GM12878 (cell line): ENCODE measurements at regions not wholly inside any gene's neighbourhood (a gene's known extent, or its start where the extent isn't known, plus 50 kb on each side); places are given as distances from the start of the nearest gene placed in this dataset.

Source experiments
- ATAC-seq: fragments of 200-7000 bp; cut with Tn5 transposase; 3 replicates; pipeline ENCODE4 v1.9.1; 2020; ENCODE audit warnings: mild to moderate bottlenecking, moderate library complexity
- BruUV-seq: library from RNA; stranded (reverse); fragments of 400-500 nt; replicated peaks from 2 replicates; lab custom pipeline; 2021; lab: Mats Ljungman, UMichigan
- CTCF ChIA-PET: fragments of 300-600 bp; sonication (Branson Sonifier 250); formaldehyde crosslinking; extraction: SDS; loops from one replicate; lab custom pipeline; 2021; ENCODE audit warnings: inconsistent platforms; lab: Yijun Ruan, JAX
- POLR2A ChIA-PET: fragments of 350-600 bp; formaldehyde crosslinking; extraction: SDS; loops from one replicate; lab custom pipeline; 2021; ENCODE audit warnings: inconsistent platforms; lab: Charles Lee
- RAD21 ChIA-PET: fragments of 300-600 bp; sonication (Branson Sonifier 250); formaldehyde crosslinking; loops from one replicate; lab custom pipeline; 2023; ENCODE audit warnings: antibody characterized with exemption; ENCODE audit not compliant: unreplicated experiment; lab: Charles Lee
- SMC1A ChIA-PET: fragments of 300-600 bp; sonication (Branson Sonifier 250); formaldehyde crosslinking; loops from one replicate; lab custom pipeline; 2023; ENCODE audit not compliant: unreplicated experiment, uncharacterized antibody; lab: Charles Lee
- DNase-seq: peaks from one replicate; pipeline ENCODE4 v3.0.0-alpha.2; 2011; ENCODE audit warnings: low read depth, low spot score
- FAIRE-seq: peaks from 3 replicates; lab custom pipeline; 2011; peaks lifted over from hg19 to GRCh38; lab: Jason Lieb, UNC
- H2AFZ ChIP-seq: 2 replicates; pipeline ENCODE4 v1.6.0; 2011; ENCODE audit warnings: low read depth, low read length, control low read depth; ENCODE audit not compliant: control insufficient read depth
- H3K27ac ChIP-seq: 2 replicates; pipeline ENCODE4 v1.5.1; 2011; ENCODE audit warnings: control low read depth; ENCODE audit not compliant: control insufficient read depth, insufficient read depth
- H3K27me3 ChIP-seq, 2 experiments: replicated peaks in 1 of 2; 2 replicates each; pipeline versions ENCODE4 v1.6.0 to v1.6.1; 2011; ENCODE audit warnings: low read length in 1 of 2; ENCODE audit not compliant: control insufficient read depth in 2 of 2, insufficient read depth in 2 of 2
- H3K36me3 ChIP-seq, 2 experiments: 2 replicates each; pipeline ENCODE4 v1.5.1; 2011; ENCODE audit warnings: low read length in 1 of 2; ENCODE audit not compliant: control insufficient read depth in 2 of 2, insufficient read depth in 2 of 2
- H3K4me1 ChIP-seq: 2 replicates; pipeline ENCODE4 v1.6.1; 2011; ENCODE audit warnings: mild to moderate bottlenecking, low read length, moderate library complexity, mixed read lengths; ENCODE audit not compliant: control insufficient read depth, insufficient read depth
- H3K4me2 ChIP-seq: 2 replicates; pipeline ENCODE4 v1.6.0; 2011; ENCODE audit warnings: control low read depth; ENCODE audit not compliant: control insufficient read depth, insufficient read depth
- H3K4me3 ChIP-seq: fragments of 200-600 bp; sonication (generic); 2 replicates; pipeline ENCODE4 v1.5.1; 2016
- H3K79me2 ChIP-seq: 2 replicates; pipeline ENCODE4 v1.6.0; 2011; ENCODE audit warnings: low read length; ENCODE audit not compliant: control insufficient read depth, insufficient read depth
- H3K9ac ChIP-seq: 2 replicates; pipeline ENCODE4 v1.8.0; 2011; ENCODE audit warnings: low read length, control low read depth, mixed read lengths; ENCODE audit not compliant: control insufficient read depth, insufficient read depth
- H3K9me3 ChIP-seq: replicated peaks from 3 replicates; pipeline ENCODE4 v1.5.1; 2011; ENCODE audit warnings: mild to moderate bottlenecking, low read length; ENCODE audit not compliant: control insufficient read depth, insufficient read depth
- H4K20me1 ChIP-seq: 2 replicates; pipeline ENCODE4 v1.6.0; 2011; ENCODE audit not compliant: control insufficient read depth, insufficient read depth
- DPF2 ChIP-seq: fragments of 450-650 bp; IDR thresholded peaks from 2 replicates; pipeline ENCODE4 v1.6.1; 2017; ENCODE audit warnings: mild to moderate bottlenecking
- FOXM1 ChIP-seq: IDR thresholded peaks from 2 replicates; pipeline ENCODE4 v1.6.1; 2012; ENCODE audit warnings: low read depth, mild to moderate bottlenecking, inconsistent platforms, low read length, moderate library complexity
- HDAC2 ChIP-seq: fragments of 200-600 bp; sonication (generic); IDR thresholded peaks from 2 replicates; pipeline ENCODE4 v1.6.1; 2017
- POLR2A ChIP-seq: IDR thresholded peaks from 2 replicates; pipeline ENCODE4 v1.6.1; 2011; ENCODE audit warnings: low read depth, mild to moderate bottlenecking, low read length
- RAD21 ChIP-seq: IDR thresholded peaks from 2 replicates; pipeline ENCODE4 v1.6.1; 2011; ENCODE audit warnings: mild to moderate bottlenecking, low read depth, low read length, moderate library complexity; ENCODE audit not compliant: insufficient read depth
- RFX5 ChIP-seq: IDR thresholded peaks from 2 replicates; pipeline ENCODE4 v1.6.1; 2011; ENCODE audit warnings: low read depth, low read length, improper control_type of control experiment
- STAT1 ChIP-seq: fragments of 450-650 bp; conservative IDR thresholded peaks from 2 replicates; pipeline ENCODE4 v1.6.1; 2014; ENCODE audit warnings: antibody characterized with exemption, mild to moderate bottlenecking
- SUZ12 ChIP-seq: fragments of 200-600 bp; sonication (generic); IDR thresholded peaks from one replicate; pipeline ENCODE4 v1.6.1; 2018; ENCODE audit warnings: antibody characterized with exemption, mild to moderate bottlenecking; ENCODE audit not compliant: unreplicated experiment
- WRNIP1 ChIP-seq: IDR thresholded peaks from 2 replicates; pipeline ENCODE4 v1.6.1; 2011; ENCODE audit warnings: low read depth, low read length, improper control_type of control experiment, borderline replicate concordance
- ZNF207 ChIP-seq: fragments of 450-650 bp; IDR thresholded peaks from 2 replicates; pipeline ENCODE4 v1.6.1; 2014; ENCODE audit warnings: antibody characterized with exemption, mild to moderate bottlenecking, borderline replicate concordance
- WGBS: methylation state at CpG from one replicate; pipeline ENCODE4 v1.1.6; 2016; ENCODE audit warnings: low lambda C conversion rate; ENCODE audit not compliant: insufficient replicate concordance, insufficient coverage; ENCODE audit errors: missing lambda C conversion rate; 5-methylcytosine and 5-hydroxymethylcytosine counted together
- in situ Hi-C: fragments of 300-500 bp; cut with MboI; formaldehyde crosslinking; loops from 9 replicates; pipeline ENCODE4 v1.14.3; 2018; ENCODE audit warnings: mixed read lengths
- intact Hi-C: fragments of 100-400 bp; cut with micrococcal nuclease; formaldehyde crosslinking; loops from one replicate; pipeline ENCODE4 v1.14.2; 2022; ENCODE audit not compliant: unreplicated experiment
- TF ChIP-seq, protein P1 (sequence below): IDR thresholded peaks from 2 replicates; pipeline ENCODE4 v1.6.1; 2011; ENCODE audit warnings: borderline replicate concordance, low read depth, mild to moderate bottlenecking, moderate library complexity, mixed read lengths, low read length; ENCODE audit not compliant: insufficient read depth; ENCODE audit errors: extremely low read length

DNA sequence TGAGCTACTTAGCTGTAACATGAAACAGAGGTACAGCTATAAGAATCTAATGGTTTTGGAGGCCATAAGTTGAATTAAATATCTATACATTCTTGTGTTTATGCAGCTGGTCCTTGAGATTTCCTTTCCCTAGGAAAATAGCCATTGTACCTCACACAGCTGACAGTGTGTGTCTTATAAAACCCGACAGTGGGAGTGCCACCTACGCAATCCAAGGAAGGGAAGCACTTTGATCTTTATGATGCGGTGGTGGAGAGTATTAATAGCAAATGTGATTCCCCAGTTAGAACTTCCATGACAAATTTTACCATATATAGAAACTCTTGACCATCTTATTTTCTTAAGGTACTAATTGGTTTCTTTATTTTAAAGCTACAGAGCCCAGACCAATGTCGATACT is 149.5 kb downstream of the TMEM200A start:
- TF ChIP-seq STAT1 (no peak), RAD21 (no peak), SUZ12 (no peak), FOXM1 (no peak), ZNF207 (no peak), WRNIP1 (no peak), DPF2 (no peak), RFX5 (no peak), POLR2A (no peak), HDAC2 (no peak)
- TF ChIP-seq, protein P1, sequence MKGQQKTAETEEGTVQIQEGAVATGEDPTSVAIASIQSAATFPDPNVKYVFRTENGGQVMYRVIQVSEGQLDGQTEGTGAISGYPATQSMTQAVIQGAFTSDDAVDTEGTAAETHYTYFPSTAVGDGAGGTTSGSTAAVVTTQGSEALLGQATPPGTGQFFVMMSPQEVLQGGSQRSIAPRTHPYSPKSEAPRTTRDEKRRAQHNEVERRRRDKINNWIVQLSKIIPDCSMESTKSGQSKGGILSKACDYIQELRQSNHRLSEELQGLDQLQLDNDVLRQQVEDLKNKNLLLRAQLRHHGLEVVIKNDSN: no peak
- TF ChIP-seq, all 136 proteins: peak for 0
- H3K9me3 ChIP-seq: peaks cover 1% of the 10 kb centered on the region; the same call in 1 of the 3 replicates
- no peak overlapping the region for H3K9ac ChIP-seq
- 81% methylated on average over 4 of the region's 4 CpGs for WGBS
- H3K4me3 ChIP-seq: no peak overlapping the region
- ChIA-PET RAD21 (interaction anchor here (0.6 to 4.8 kb wide), 6 partner anchors 42 to 183 kb away, joined by 3 to 32 read pairs (median 4); no protein-coding TSS in a partner anchor), CTCF (interaction anchor here (1.2 to 1.4 kb wide), 2 partner anchors 10 to 183 kb away, joined by 5 to 6 read pairs; no protein-coding TSS in a partner anchor), SMC1A (interaction anchor here (0.6 to 8.6 kb wide), 17 partner anchors 9 to 253 kb away, joined by 3 to 69 read pairs (median 5); partner anchors contain the start of gene TMEM200A), POLR2A (interaction anchor here (0.6 to 2.8 kb wide), 7 partner anchors 9 to 149 kb away, joined by 3 to 14 read pairs (median 3); partner anchors contain the start of gene TMEM200A)
- peaks cover 6% of the 10 kb centered on the region for H3K4me1 ChIP-seq
- no peak overlapping the region for H2AFZ ChIP-seq
- DNase-seq (no peak), FAIRE-seq (no peak), ATAC-seq (no peak)
- in situ Hi-C loops (no loop called here), intact Hi-C loops (loop anchor here (5.0 kb wide), 3 partner anchors 42 to 182 kb away; partner anchors contain the start of gene TMEM200A)
- H4K20me1 ChIP-seq: no peaks in the 10 kb centered on the region
- BruUV-seq: no TSS peak
- no peaks in the 10 kb centered on the region for H3K27me3 ChIP-seq
- no peaks in the 10 kb centered on the region for H3K36me3 ChIP-seq
- no peak overlapping the region for H3K27ac ChIP-seq
- H3K4me2 ChIP-seq: no peak overlapping the region
- no peaks in the 10 kb centered on the region for H3K79me2 ChIP-seq
